ENCODE measurements at regions not wholly inside any gene's neighbourhood (a gene's known extent, or its start where the extent isn't known, plus 50 kb on each side); places are given as distances from the start of the nearest gene placed in this dataset.

DNA sequence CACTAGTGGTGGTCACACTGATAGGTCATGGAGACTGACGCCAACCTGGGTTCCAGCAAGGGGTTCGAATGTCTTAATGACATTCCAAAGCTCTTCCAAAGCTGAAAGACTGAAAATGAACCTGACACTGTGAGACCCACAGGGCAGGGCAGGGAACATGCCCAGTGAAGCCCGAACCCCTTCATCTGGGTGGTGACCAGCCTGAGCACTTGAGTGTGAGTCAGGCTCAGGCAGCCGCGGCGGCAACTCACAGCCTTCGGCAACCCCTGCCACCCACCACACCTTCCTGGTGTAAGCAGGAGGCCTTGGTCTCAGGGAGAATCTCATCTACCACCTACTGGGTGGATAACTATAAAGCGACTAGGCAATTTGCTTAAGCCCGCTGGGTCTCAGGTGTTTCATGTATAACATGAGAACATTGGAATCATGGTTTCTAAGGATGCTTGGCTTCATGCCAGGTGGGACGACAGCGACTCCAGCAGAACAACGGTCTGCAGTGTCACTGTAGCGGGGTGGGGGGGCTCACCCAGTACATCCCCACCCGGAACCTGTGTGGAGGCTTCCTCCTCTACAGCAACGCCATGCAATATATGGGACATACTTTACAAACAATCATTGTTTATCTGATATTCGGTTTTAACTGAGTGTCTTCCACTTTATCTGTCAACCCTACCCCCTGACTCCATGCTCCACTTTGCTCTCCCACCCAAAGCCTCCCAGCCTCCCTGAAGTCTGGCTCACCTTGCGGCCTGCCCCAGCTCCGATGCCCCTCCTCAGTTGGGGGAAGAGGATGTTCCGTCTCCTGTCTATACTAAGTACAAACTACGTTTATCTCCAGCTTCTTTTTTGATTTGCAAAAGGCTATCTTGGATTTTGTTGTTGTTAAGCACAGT lies 125.0 kb upstream of the MEF2A start:
- H3K27me3 ChIP-seq (ENCODE audit: control insufficient read depth, insufficient read depth, low read length): no peaks in the 10 kb centered on the region
- H3K4me3 ChIP-seq (ENCODE audit: low read depth, low read length): no peak overlapping the region
- DNase-seq (ENCODE audit: low read depth): no peak
- TF ChIP-seq, protein P1, sequence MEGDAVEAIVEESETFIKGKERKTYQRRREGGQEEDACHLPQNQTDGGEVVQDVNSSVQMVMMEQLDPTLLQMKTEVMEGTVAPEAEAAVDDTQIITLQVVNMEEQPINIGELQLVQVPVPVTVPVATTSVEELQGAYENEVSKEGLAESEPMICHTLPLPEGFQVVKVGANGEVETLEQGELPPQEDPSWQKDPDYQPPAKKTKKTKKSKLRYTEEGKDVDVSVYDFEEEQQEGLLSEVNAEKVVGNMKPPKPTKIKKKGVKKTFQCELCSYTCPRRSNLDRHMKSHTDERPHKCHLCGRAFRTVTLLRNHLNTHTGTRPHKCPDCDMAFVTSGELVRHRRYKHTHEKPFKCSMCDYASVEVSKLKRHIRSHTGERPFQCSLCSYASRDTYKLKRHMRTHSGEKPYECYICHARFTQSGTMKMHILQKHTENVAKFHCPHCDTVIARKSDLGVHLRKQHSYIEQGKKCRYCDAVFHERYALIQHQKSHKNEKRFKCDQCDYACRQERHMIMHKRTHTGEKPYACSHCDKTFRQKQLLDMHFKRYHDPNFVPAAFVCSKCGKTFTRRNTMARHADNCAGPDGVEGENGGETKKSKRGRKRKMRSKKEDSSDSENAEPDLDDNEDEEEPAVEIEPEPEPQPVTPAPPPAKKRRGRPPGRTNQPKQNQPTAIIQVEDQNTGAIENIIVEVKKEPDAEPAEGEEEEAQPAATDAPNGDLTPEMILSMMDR (IDR thresholded peaks at IDR 0.05; ENCODE audit: insufficient read depth, low read length, severe bottlenecking): no peak
- FAIRE-seq: no peak
- H3K36me3 ChIP-seq (ENCODE audit: control insufficient read depth, insufficient read depth, low read length): no peaks in the 10 kb centered on the region

DNA sequence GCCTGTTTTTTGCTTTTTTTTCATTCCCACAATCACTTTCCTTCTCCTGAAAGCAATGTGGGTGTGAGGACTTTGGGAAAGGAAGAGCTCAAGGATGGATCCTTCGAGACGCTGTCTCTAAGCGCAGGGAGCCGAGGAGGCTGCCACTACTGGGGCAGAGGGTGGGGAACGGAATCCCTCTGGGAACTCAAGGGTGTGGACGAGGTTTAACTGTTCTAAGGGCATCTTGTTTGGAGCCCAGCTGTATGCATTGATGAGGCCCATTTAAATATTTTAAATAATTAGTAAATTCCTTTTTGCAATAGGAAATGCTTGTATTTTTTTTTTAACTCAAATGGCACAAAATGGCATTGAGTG lies 124.4 kb upstream of the MEF2A start:
- DNase-seq (ENCODE audit: low read depth): no peak
- no peak for FAIRE-seq
- TF ChIP-seq, protein P1 (IDR thresholded peaks at IDR 0.05; ENCODE audit: insufficient read depth, low read length, severe bottlenecking): no peak
- Histone ChIP-seq H3K36me3 (ENCODE audit: control insufficient read depth, insufficient read depth, low read length) (no peaks in the 10 kb centered on the region), H3K4me3 (ENCODE audit: low read depth, low read length) (no peak overlapping the region), H3K27me3 (ENCODE audit: control insufficient read depth, insufficient read depth, low read length) (no peaks in the 10 kb centered on the region)

DNA sequence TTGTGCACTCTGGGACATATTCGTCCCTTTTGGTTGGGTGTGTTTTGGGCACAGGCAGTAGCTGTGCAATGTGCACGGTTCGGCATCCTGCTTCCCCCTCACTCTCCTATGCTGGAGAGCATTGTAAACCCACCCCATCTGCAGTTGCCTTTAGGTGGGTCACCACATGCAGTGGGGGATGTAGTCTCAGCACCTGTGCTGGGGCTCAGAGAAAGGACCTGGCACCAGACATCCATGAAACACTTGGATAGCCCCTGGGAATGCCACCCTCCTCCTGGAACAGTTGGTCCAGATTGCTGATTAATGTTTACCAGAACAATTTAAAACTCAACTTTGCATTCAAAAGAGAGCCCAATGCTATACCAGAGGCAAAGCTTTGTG lies 123.9 kb upstream of the MEF2A start:
- H3K27me3 ChIP-seq (ENCODE audit: control insufficient read depth, insufficient read depth, low read length): no peaks in the 10 kb centered on the region
- TF ChIP-seq, protein P1 (IDR thresholded peaks at IDR 0.05; ENCODE audit: insufficient read depth, low read length, severe bottlenecking): no peak
- DNase-seq (ENCODE audit: low read depth) (no peak), FAIRE-seq (no peak)
- H3K36me3 ChIP-seq (ENCODE audit: control insufficient read depth, insufficient read depth, low read length): no peaks in the 10 kb centered on the region
- H3K4me3 ChIP-seq (ENCODE audit: low read depth, low read length): no peak overlapping the region

DNA sequence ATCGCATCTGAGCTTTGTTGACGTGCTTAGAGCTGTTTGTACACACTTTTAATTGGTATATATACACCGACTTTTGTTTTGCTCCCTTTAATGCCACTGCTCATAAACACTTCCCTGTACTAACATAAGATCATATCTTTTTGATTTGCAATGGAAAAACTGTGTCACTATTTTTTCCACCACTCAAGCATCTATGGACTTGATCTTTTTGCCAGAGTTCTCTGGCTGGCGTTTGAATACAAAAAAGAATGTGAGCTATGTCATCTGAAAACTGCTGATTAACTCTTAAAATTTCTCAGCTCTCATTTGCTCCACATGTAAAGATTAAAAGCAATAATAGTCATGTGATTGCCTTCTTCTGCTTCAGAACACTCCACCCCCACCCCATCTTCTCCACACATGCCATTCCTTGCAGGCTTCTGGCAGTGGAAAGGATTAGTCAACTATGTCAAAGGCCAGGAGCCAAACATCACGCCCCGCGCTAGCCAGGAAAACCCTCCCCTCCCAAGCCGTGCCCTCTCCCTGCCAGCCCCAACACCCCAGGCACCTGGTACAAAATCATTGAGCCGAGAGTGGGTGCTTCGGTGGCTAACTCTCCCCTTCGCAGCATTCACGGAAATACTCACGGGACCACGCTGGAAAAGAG lies 123.4 kb upstream of the MEF2A start:
- no peak for FAIRE-seq
- Histone ChIP-seq H3K4me3 (ENCODE audit: low read depth, low read length) (no peak overlapping the region), H3K36me3 (ENCODE audit: control insufficient read depth, insufficient read depth, low read length) (no peaks in the 10 kb centered on the region), H3K27me3 (ENCODE audit: control insufficient read depth, insufficient read depth, low read length) (no peaks in the 10 kb centered on the region)
- TF ChIP-seq, protein P1 (IDR thresholded peaks at IDR 0.05; ENCODE audit: insufficient read depth, low read length, severe bottlenecking): no peak
- peak; percentile 76 for DNase-seq (ENCODE audit: low read depth)

DNA sequence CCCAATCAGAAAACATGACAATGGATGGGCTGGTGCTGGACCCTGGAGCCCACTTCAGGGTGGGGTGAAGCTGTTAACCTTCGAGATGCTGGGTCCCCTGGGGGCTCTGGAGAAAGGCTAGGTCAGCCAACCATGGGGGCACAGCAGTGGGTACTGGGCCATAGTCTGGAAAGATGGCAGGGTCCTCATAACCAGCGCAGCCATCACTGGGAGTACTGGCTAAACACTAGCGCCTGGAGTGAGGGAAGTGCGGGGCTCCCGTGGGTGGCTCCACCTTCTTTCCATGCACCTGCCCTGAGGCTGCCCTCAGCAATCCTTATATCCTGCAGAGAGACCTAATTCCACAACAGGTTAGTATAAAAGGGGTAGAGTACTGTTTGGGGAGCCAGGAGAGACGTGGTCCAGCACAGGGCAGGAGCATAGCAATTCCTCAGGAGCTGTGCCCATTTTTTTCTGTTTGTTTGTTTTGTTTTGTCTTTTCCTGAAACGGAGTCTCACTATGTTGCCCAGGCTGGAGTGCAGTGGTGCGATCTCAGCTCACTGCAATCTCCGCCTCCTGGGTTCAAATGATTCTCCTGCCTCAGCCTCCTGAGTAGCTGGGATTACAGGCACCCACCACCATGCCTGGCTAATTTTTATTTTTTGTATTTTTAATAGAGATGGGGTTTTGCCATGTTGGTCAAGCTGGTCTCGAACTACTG lies 122.6 kb upstream of the MEF2A start:
- DNase-seq (ENCODE audit: low read depth): no peak
- peak; percentile 91 for FAIRE-seq
- TF ChIP-seq, protein P1 (IDR thresholded peaks at IDR 0.05; ENCODE audit: insufficient read depth, low read length, severe bottlenecking): no peak

More for the DNA sequence above, 122.6 kb upstream of the MEF2A start:
- H3K36me3 ChIP-seq (ENCODE audit: control insufficient read depth, insufficient read depth, low read length): no peaks in the 10 kb centered on the region
- no peaks in the 10 kb centered on the region for H3K27me3 ChIP-seq (ENCODE audit: control insufficient read depth, insufficient read depth, low read length)
- no peak overlapping the region for H3K4me3 ChIP-seq (ENCODE audit: low read depth, low read length)

Data from bronchial epithelial cell (primary cell).